HepG2 (cell line): ENCODE measurements at regions not wholly inside any gene's neighbourhood (a gene's known extent, or its start where the extent isn't known, plus 50 kb on each side); places are given as distances from the start of the nearest gene placed in this dataset.

Experiments used
- ATAC-seq: fragments of 200-7000 bp; cut with Tn5 transposase; 3 replicates; pipeline ENCODE4 v1.9.1; 2020; ENCODE audit warnings: mild to moderate bottlenecking, moderate library complexity
- BruUV-seq: library from RNA; stranded (reverse); fragments of 400-500 nt; replicated peaks from 2 replicates; lab custom pipeline; 2021; lab: Mats Ljungman, UMichigan
- CTCF ChIA-PET: fragments of 300-600 bp; formaldehyde crosslinking; extraction: SDS; loops from one replicate; lab custom pipeline; 2021; ENCODE audit warnings: low total read pairs, inconsistent platforms, low intra/inter-chr PET ratio; lab: Yijun Ruan, JAX
- POLR2A ChIA-PET: fragments of 350-600 bp; sonication (Branson Sonifier 250); formaldehyde crosslinking; loops from one replicate; lab custom pipeline; 2020; ENCODE audit warnings: antibody characterized with exemption, inconsistent platforms; lab: Yijun Ruan, JAX
- DNase-seq: peaks from one replicate; pipeline ENCODE4 v3.0.0-alpha.2; 2015; ENCODE audit warnings: low spot score
- FAIRE-seq: peaks from 3 replicates; lab custom pipeline; 2011; peaks lifted over from hg19 to GRCh38; lab: Jason Lieb, UNC
- H2AFZ ChIP-seq: one replicate; pipeline ENCODE4 v1.6.1; 2011; ENCODE audit warnings: low read length, inconsistent platforms
- H3K27ac ChIP-seq: fragments of 300-600 bp; 3 replicates; pipeline ENCODE4 v1.8.0; 2011; ENCODE audit warnings: mixed run types, mild to moderate bottlenecking, mixed read lengths, low read length, inconsistent platforms; ENCODE audit not compliant: insufficient read depth; ENCODE audit errors: extremely low read length
- H3K27me3 ChIP-seq, 2 experiments: fragments of 200-600 bp in 1 of 2; 2 replicates in 1 of 2; 3 replicates in 1 of 2; pipeline versions ENCODE4 v1.6.0 to v1.8.0; 2011; ENCODE audit warnings: low read length in 2 of 2, mild to moderate bottlenecking in 2 of 2, moderate library complexity in 2 of 2, inconsistent platforms in 1 of 2; ENCODE audit not compliant: insufficient read depth in 2 of 2, control insufficient read depth in 1 of 2
- H3K36me3 ChIP-seq, 2 experiments: fragments of 200-600 bp in 1 of 2; replicated peaks in 1 of 2; 2 replicates in 1 of 2; 3 replicates in 1 of 2; pipeline versions ENCODE4 v1.5.1 to v1.8.0; 2011; ENCODE audit warnings: low read length in 2 of 2, inconsistent platforms in 1 of 2; ENCODE audit not compliant: insufficient read depth in 2 of 2, control insufficient read depth in 1 of 2
- H3K4me1 ChIP-seq: 2 replicates; pipeline ENCODE4 v1.5.1; 2012; ENCODE audit warnings: low read length, inconsistent platforms; ENCODE audit not compliant: insufficient read depth
- H3K4me2 ChIP-seq: 2 replicates; pipeline ENCODE4 v1.6.0; 2011; ENCODE audit warnings: low read depth, low read length, inconsistent platforms
- H3K4me3 ChIP-seq, 3 experiments: fragments of 200-600 bp in 1 of 3; sonication (generic), shearing (Covaris generic) in 1 of 3; replicated peaks in 1 of 3; 2 replicates each; pipeline ENCODE4 v1.5.1; 2011 to 2016; ENCODE audit warnings: low read length in 3 of 3, inconsistent platforms in 2 of 3, low read depth in 2 of 3, mild to moderate bottlenecking in 2 of 3, control low read depth in 1 of 3, mixed read lengths in 1 of 3; ENCODE audit not compliant: insufficient read depth in 1 of 3
- H3K79me2 ChIP-seq: one replicate; pipeline ENCODE4 v1.6.1; 2011; ENCODE audit warnings: low read length, inconsistent platforms; ENCODE audit not compliant: insufficient read depth
- H3K9ac ChIP-seq: 2 replicates; pipeline ENCODE4 v1.6.0; 2011; ENCODE audit warnings: mild to moderate bottlenecking, low read depth, low read length, inconsistent platforms; ENCODE audit not compliant: insufficient read depth
- H3K9me3 ChIP-seq: 2 replicates; pipeline ENCODE4 v1.5.1; 2012; ENCODE audit warnings: mild to moderate bottlenecking, low read length
- H4K20me1 ChIP-seq: 2 replicates; pipeline ENCODE4 v1.6.0; 2011; ENCODE audit warnings: inconsistent platforms, mild to moderate bottlenecking, low read length, moderate library complexity; ENCODE audit not compliant: insufficient read depth
- FOXJ3 ChIP-seq: sonication (generic); formaldehyde crosslinking; IDR thresholded peaks from 2 replicates; pipeline ENCODE4 v1.4.0; 2020; ENCODE audit warnings: missing genetic modification reagents, mild to moderate bottlenecking, borderline replicate concordance
- FOXK1 ChIP-seq: sonication (generic); formaldehyde crosslinking; IDR thresholded peaks from 2 replicates; pipeline ENCODE4 v1.4.0; 2020; ENCODE audit warnings: low read depth, missing genetic modification reagents, borderline replicate concordance
- SP1 ChIP-seq, 2 experiments: fragments of 450-650 bp in 1 of 2; sonication (generic) in 1 of 2; formaldehyde crosslinking in 1 of 2; IDR thresholded peaks; 2 replicates each; pipeline versions ENCODE4 v1.4.0 to v1.6.1; 2016 to 2020; ENCODE audit warnings: missing genetic modification reagents in 1 of 2
- ZEB1 ChIP-seq: IDR thresholded peaks from 2 replicates; pipeline ENCODE4 v1.6.1; 2012; ENCODE audit warnings: mild to moderate bottlenecking, low read depth, inconsistent platforms; ENCODE audit not compliant: insufficient replicate concordance
- ZNF205 ChIP-seq: IDR thresholded peaks from 2 replicates; pipeline ENCODE4 v1.6.1; 2018; ENCODE audit warnings: missing biosample characterization, missing genetic modification reagents
- ZNF598 ChIP-seq: sonication (generic); formaldehyde crosslinking; IDR thresholded peaks from 2 replicates; pipeline ENCODE4 v1.5.1; 2020; ENCODE audit warnings: mild to moderate bottlenecking, missing genetic modification reagents, borderline replicate concordance
- ZNF737 ChIP-seq: sonication (generic); formaldehyde crosslinking; IDR thresholded peaks from 2 replicates; pipeline ENCODE4 v1.5.0; 2020; ENCODE audit warnings: missing genetic modification reagents, mild to moderate bottlenecking, borderline replicate concordance
- WGBS: methylation state at CpG from one replicate; pipeline ENCODE4 v1.1.6; 2017; ENCODE audit warnings: low lambda C conversion rate; 5-methylcytosine and 5-hydroxymethylcytosine counted together
- in situ Hi-C: cut with HindIII; loops from 2 replicates; pipeline ENCODE4 v1.10.0; 2017; ENCODE audit warnings: low pct_unique_long_range_greater_than_20kb; ENCODE audit not compliant: extremely low pct_ligation_motif_present
- intact Hi-C: fragments of 100-400 bp; cut with micrococcal nuclease; formaldehyde crosslinking; loops from one replicate; pipeline ENCODE4 v1.10.0; 2022; ENCODE audit not compliant: unreplicated experiment
- TF ChIP-seq, protein P1 (sequence below): IDR thresholded peaks from 2 replicates; pipeline ENCODE4 v1.6.1; 2012; ENCODE audit warnings: inconsistent platforms

DNA sequence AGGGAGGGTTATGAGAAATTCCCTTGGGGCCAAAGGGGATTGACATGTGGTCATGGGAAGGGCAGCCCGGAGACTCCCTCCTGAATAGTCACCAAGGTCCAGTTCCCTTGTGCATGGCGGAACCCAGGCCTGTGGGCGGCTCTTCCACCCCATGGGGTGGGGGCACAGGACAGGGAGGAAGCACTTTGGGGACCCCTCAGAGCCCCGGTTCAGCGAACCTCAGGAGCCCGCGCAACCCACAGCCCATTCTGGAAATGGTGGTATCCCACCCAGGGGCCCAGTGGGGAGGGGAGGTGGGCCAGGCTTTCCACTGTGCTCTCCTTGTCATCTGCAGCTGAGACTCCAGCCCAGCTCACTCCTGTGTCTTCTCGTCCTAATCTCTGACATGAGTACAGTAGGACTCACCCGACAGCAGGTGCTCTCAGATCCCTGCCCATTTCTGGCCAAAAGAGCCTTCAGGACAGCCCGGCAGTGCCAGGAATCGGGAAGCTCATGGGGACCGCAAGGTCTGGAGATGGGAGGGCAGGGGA is 255.2 kb upstream of the SFSWAP start:
- Histone ChIP-seq H3K36me3 (no peaks in the 10 kb centered on the region), H3K4me3 (no peak overlapping the region), H4K20me1 (no peaks in the 10 kb centered on the region), H3K79me2 (no peaks in the 10 kb centered on the region), H3K27ac (no peak overlapping the region), H3K4me1 (no peaks in the 10 kb centered on the region), H3K27me3 (peaks cover 4 to 33% of the 10 kb centered on the region in 2 experiments; a peak in 3 of 5 replicates), H2AFZ (no peak overlapping the region), H3K9me3 (no peaks in the 10 kb centered on the region), H3K4me2 (no peak overlapping the region), H3K9ac (no peak overlapping the region)
- ChIA-PET POLR2A (no interaction called here), CTCF (no interaction called here)
- FAIRE-seq (no peak), DNase-seq (no peak), ATAC-seq (no peak)
- intact Hi-C loops (no loop called here), in situ Hi-C loops (loop anchor here (10.0 to 25.0 kb wide), 2 partner anchors 351 to 543 kb away; no protein-coding TSS in a partner anchor)
- WGBS = 36% methylated on average over 7 of the region's 12 CpGs
- TF ChIP-seq ZEB1 (no peak), ZNF737 (CRISPR knock-in tag) (no peak), FOXK1 (CRISPR knock-in tag) (no peak), ZNF598 (no peak), ZNF205 (CRISPR knock-in tag) (no peak), SP1 (IDR thresholded peaks at IDR 0.05) (no peak), SP1 (CRISPR knock-in tag; IDR thresholded peaks at IDR 0.05) (no peak), FOXJ3 (CRISPR knock-in tag) (no peak)
- TF ChIP-seq, protein P1, sequence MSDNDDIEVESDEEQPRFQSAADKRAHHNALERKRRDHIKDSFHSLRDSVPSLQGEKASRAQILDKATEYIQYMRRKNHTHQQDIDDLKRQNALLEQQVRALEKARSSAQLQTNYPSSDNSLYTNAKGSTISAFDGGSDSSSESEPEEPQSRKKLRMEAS = no peak
- BruUV-seq = no TSS peak
